Astrocyte (in vitro differentiated cells and primary cell): ENCODE measurements at regions not wholly inside any gene's neighbourhood (a gene's known extent, or its start where the extent isn't known, plus 50 kb on each side); places are given as distances from the start of the nearest gene placed in this dataset.

Source experiments
- EZH2 ChIP-seq: IDR thresholded peaks from 2 replicates; pipeline ENCODE4 v1.6.1; 2012; ENCODE audit warnings: mild to moderate bottlenecking, low read length, inconsistent platforms; ENCODE audit not compliant: insufficient read depth
- TF ChIP-seq, protein P1 (sequence below): IDR thresholded peaks from 2 replicates; pipeline ENCODE4 v1.5.1; 2011; ENCODE audit warnings: low read depth, mild to moderate bottlenecking, inconsistent platforms, low read length, moderate library complexity; ENCODE audit not compliant: insufficient read depth

DNA sequence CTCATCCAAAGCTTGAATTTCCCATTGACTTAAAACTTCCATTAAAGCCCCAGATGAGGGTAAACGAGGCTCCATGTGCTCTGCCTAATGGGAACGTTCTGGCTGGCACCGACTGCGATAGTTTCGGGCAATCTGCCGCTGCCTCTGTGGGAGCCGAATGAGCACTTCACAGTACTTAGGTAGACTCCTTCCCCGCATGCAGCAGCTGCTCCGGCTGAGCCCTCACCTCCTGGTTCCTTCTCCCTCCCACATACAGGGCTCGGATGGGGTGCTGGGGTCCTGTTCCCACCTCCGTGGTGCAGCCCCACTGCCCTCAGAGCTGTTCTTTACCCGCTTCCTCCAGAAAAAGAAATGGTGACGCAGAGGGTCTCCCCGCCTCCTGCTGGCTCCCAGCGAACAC is 476.5 kb upstream of the SALL3 start:
- TF ChIP-seq, protein P1, sequence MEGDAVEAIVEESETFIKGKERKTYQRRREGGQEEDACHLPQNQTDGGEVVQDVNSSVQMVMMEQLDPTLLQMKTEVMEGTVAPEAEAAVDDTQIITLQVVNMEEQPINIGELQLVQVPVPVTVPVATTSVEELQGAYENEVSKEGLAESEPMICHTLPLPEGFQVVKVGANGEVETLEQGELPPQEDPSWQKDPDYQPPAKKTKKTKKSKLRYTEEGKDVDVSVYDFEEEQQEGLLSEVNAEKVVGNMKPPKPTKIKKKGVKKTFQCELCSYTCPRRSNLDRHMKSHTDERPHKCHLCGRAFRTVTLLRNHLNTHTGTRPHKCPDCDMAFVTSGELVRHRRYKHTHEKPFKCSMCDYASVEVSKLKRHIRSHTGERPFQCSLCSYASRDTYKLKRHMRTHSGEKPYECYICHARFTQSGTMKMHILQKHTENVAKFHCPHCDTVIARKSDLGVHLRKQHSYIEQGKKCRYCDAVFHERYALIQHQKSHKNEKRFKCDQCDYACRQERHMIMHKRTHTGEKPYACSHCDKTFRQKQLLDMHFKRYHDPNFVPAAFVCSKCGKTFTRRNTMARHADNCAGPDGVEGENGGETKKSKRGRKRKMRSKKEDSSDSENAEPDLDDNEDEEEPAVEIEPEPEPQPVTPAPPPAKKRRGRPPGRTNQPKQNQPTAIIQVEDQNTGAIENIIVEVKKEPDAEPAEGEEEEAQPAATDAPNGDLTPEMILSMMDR, result no peak
- TF ChIP-seq EZH2, result no peak
